Activated naive CD8-positive, alpha-beta T cell treated with anti-CD3 and anti-CD28 coated beads, Interleukin-2, amount 50 U/mL, for 24 hours (primary cell): ENCODE measurements at regions not wholly inside any gene's neighbourhood (a gene's known extent, or its start where the extent isn't known, plus 50 kb on each side); places are given as distances from the start of the nearest gene placed in this dataset.

Source experiments
- ATAC-seq: fragments of 150-1000 bp; cut with Tn5 transposase; one replicate; pipeline ENCODE4 v1.10.0; 2021
- DNase-seq: peaks from one replicate; pipeline ENCODE4 v3.0.0; 2021
- H3K27ac Mint-ChIP-seq: one replicate; pipeline ENCODE4 v1.8.0; 2021; ENCODE audit warnings: mild to moderate bottlenecking, mixed read lengths
- H3K27me3 Mint-ChIP-seq: one replicate; pipeline ENCODE4 v1.8.0; 2021; ENCODE audit warnings: mixed read lengths
- H3K36me3 Mint-ChIP-seq: one replicate; pipeline ENCODE4 v1.8.0; 2021; ENCODE audit warnings: low read depth, mixed read lengths
- H3K4me1 Mint-ChIP-seq: one replicate; pipeline ENCODE4 v1.8.0; 2021; ENCODE audit warnings: mixed read lengths
- H3K4me3 Mint-ChIP-seq: one replicate; pipeline ENCODE4 v1.8.0; 2021; ENCODE audit warnings: mild to moderate bottlenecking, moderate library complexity, mixed read lengths
- H3K9me3 Mint-ChIP-seq: one replicate; pipeline ENCODE4 v1.8.0; 2021; ENCODE audit warnings: mixed read lengths

- H3K9me3 Mint-ChIP-seq, result no peaks in the 10 kb centered on the region
- no peak overlapping the region for H3K4me3 Mint-ChIP-seq
- no peaks in the 10 kb centered on the region for H3K4me1 Mint-ChIP-seq
- DNase-seq, result no peak
- no peaks in the 10 kb centered on the region for H3K27me3 Mint-ChIP-seq
- H3K36me3 Mint-ChIP-seq, result no peaks in the 10 kb centered on the region
- ATAC-seq, result no peak
- H3K27ac Mint-ChIP-seq, result no peak overlapping the region
Observed at GRCh38 chr11:87871056-87871455, 304.2 kb downstream of the RAB38 start.

- ATAC-seq (no peak), DNase-seq (no peak)
- no peaks in the 10 kb centered on the region for H3K4me1 Mint-ChIP-seq
- no peak overlapping the region for H3K27ac Mint-ChIP-seq
- H3K4me3 Mint-ChIP-seq, result no peak overlapping the region
- H3K9me3 Mint-ChIP-seq, result no peaks in the 10 kb centered on the region
- no peaks in the 10 kb centered on the region for H3K36me3 Mint-ChIP-seq
- H3K27me3 Mint-ChIP-seq, result no peaks in the 10 kb centered on the region
Observed at GRCh38 chr11:87870086-87870485, 305.2 kb downstream of the RAB38 start.

GRCh38 chr11:87866951-87867350 is 308.3 kb downstream of the RAB38 start:
- Mint-ChIP-seq H3K9me3 (no peaks in the 10 kb centered on the region), H3K4me3 (no peak overlapping the region), H3K4me1 (no peaks in the 10 kb centered on the region), H3K27me3 (no peaks in the 10 kb centered on the region), H3K27ac (no peak overlapping the region), H3K36me3 (no peaks in the 10 kb centered on the region)
- ATAC-seq (no peak), DNase-seq (no peak)

- Mint-ChIP-seq H3K36me3 (no peaks in the 10 kb centered on the region), H3K9me3 (no peaks in the 10 kb centered on the region), H3K27me3 (no peaks in the 10 kb centered on the region), H3K4me3 (no peak overlapping the region), H3K27ac (no peak overlapping the region), H3K4me1 (no peaks in the 10 kb centered on the region)
- ATAC-seq (no peak), DNase-seq (no peak)
Observed at GRCh38 chr11:87861030-87861429, 314.2 kb downstream of the RAB38 start.

- no peaks in the 10 kb centered on the region for H3K36me3 Mint-ChIP-seq
- no peaks in the 10 kb centered on the region for H3K27me3 Mint-ChIP-seq
- no peak for ATAC-seq
- DNase-seq, result no peak
- no peaks in the 10 kb centered on the region for H3K9me3 Mint-ChIP-seq
- no peak overlapping the region for H3K27ac Mint-ChIP-seq
- H3K4me3 Mint-ChIP-seq, result no peak overlapping the region
- H3K4me1 Mint-ChIP-seq, result no peaks in the 10 kb centered on the region
Observed at GRCh38 chr11:87859636-87860035, 315.6 kb downstream of the RAB38 start.

GRCh38 chr11:87851827-87852226 is 323.4 kb downstream of the RAB38 start:
- Mint-ChIP-seq H3K27me3 (no peaks in the 10 kb centered on the region), H3K4me3 (no peak overlapping the region), H3K9me3 (no peaks in the 10 kb centered on the region), H3K36me3 (no peaks in the 10 kb centered on the region), H3K27ac (no peak overlapping the region), H3K4me1 (no peaks in the 10 kb centered on the region)
- ATAC-seq (no peak), DNase-seq (no peak)

GRCh38 chr11:87851234-87851633 is 324.0 kb downstream of the RAB38 start:
- Mint-ChIP-seq H3K4me1 (no peaks in the 10 kb centered on the region), H3K4me3 (no peak overlapping the region), H3K9me3 (no peaks in the 10 kb centered on the region), H3K36me3 (no peaks in the 10 kb centered on the region), H3K27me3 (no peaks in the 10 kb centered on the region), H3K27ac (no peak overlapping the region)
- no peak for ATAC-seq
- no peak for DNase-seq

- no peaks in the 10 kb centered on the region for H3K27me3 Mint-ChIP-seq
- DNase-seq, result no peak
- no peaks in the 10 kb centered on the region for H3K4me1 Mint-ChIP-seq
- no peaks in the 10 kb centered on the region for H3K36me3 Mint-ChIP-seq
- no peak overlapping the region for H3K4me3 Mint-ChIP-seq
- no peak for ATAC-seq
- H3K9me3 Mint-ChIP-seq, result no peaks in the 10 kb centered on the region
- H3K27ac Mint-ChIP-seq, result no peak overlapping the region
Observed at GRCh38 chr11:87849216-87849615, 326.0 kb downstream of the RAB38 start.

- Mint-ChIP-seq H3K4me3 (no peak overlapping the region), H3K9me3 (peaks cover 3% of the 10 kb centered on the region), H3K4me1 (no peaks in the 10 kb centered on the region), H3K36me3 (no peaks in the 10 kb centered on the region), H3K27me3 (no peaks in the 10 kb centered on the region), H3K27ac (no peak overlapping the region)
- DNase-seq, result no peak
- ATAC-seq, result no peak
Observed at GRCh38 chr11:87840786-87841185, 334.5 kb downstream of the RAB38 start.

GRCh38 chr11:87832211-87832610 is 343.0 kb downstream of the RAB38 start:
- Mint-ChIP-seq H3K36me3 (no peaks in the 10 kb centered on the region), H3K27ac (no peak overlapping the region), H3K4me1 (no peaks in the 10 kb centered on the region), H3K4me3 (no peak overlapping the region), H3K27me3 (no peaks in the 10 kb centered on the region), H3K9me3 (no peaks in the 10 kb centered on the region)
- no peak for ATAC-seq
- DNase-seq, result no peak

GRCh38 chr11:87820011-87820410 is 355.2 kb downstream of the RAB38 start:
- H3K4me3 Mint-ChIP-seq, result no peak overlapping the region
- peaks cover 2% of the 10 kb centered on the region for H3K9me3 Mint-ChIP-seq
- H3K4me1 Mint-ChIP-seq, result no peaks in the 10 kb centered on the region
- no peaks in the 10 kb centered on the region for H3K27me3 Mint-ChIP-seq
- DNase-seq (no peak), ATAC-seq (no peak)
- no peaks in the 10 kb centered on the region for H3K36me3 Mint-ChIP-seq
- no peak overlapping the region for H3K27ac Mint-ChIP-seq

GRCh38 chr11:87819151-87819550 is 356.1 kb downstream of the RAB38 start:
- DNase-seq (no peak), ATAC-seq (no peak)
- H3K27me3 Mint-ChIP-seq, result no peaks in the 10 kb centered on the region
- H3K4me1 Mint-ChIP-seq, result no peaks in the 10 kb centered on the region
- H3K27ac Mint-ChIP-seq, result no peak overlapping the region
- no peaks in the 10 kb centered on the region for H3K36me3 Mint-ChIP-seq
- peaks cover 4% of the 10 kb centered on the region for H3K9me3 Mint-ChIP-seq
- no peak overlapping the region for H3K4me3 Mint-ChIP-seq

- H3K4me1 Mint-ChIP-seq, result no peaks in the 10 kb centered on the region
- H3K36me3 Mint-ChIP-seq, result no peaks in the 10 kb centered on the region
- H3K27me3 Mint-ChIP-seq, result no peaks in the 10 kb centered on the region
- ATAC-seq (no peak), DNase-seq (no peak)
- no peak overlapping the region for H3K4me3 Mint-ChIP-seq
- peaks cover 4% of the 10 kb centered on the region for H3K9me3 Mint-ChIP-seq
- H3K27ac Mint-ChIP-seq, result no peak overlapping the region
Observed at GRCh38 chr11:87812571-87813365, 362.5 kb downstream of the RAB38 start.

GRCh38 chr11:87810486-87810885 is 364.8 kb downstream of the RAB38 start:
- peaks cover 4% of the 10 kb centered on the region for H3K9me3 Mint-ChIP-seq
- ATAC-seq (no peak), DNase-seq (no peak)
- no peak overlapping the region for H3K27ac Mint-ChIP-seq
- H3K4me3 Mint-ChIP-seq, result no peak overlapping the region
- no peaks in the 10 kb centered on the region for H3K4me1 Mint-ChIP-seq
- H3K36me3 Mint-ChIP-seq, result no peaks in the 10 kb centered on the region
- H3K27me3 Mint-ChIP-seq, result no peaks in the 10 kb centered on the region

- Mint-ChIP-seq H3K9me3 (no peaks in the 10 kb centered on the region), H3K27ac (no peak overlapping the region), H3K36me3 (no peaks in the 10 kb centered on the region), H3K27me3 (no peaks in the 10 kb centered on the region), H3K4me1 (no peaks in the 10 kb centered on the region), H3K4me3 (no peak overlapping the region)
- DNase-seq (no peak), ATAC-seq (no peak)
Observed at GRCh38 chr11:87809256-87809655, 366.0 kb downstream of the RAB38 start.

GRCh38 chr11:87804176-87804575 is 371.1 kb downstream of the RAB38 start:
- Mint-ChIP-seq H3K36me3 (no peaks in the 10 kb centered on the region), H3K4me1 (no peaks in the 10 kb centered on the region), H3K27me3 (no peaks in the 10 kb centered on the region), H3K27ac (no peak overlapping the region), H3K9me3 (peaks cover 4% of the 10 kb centered on the region), H3K4me3 (no peak overlapping the region)
- ATAC-seq (no peak), DNase-seq (no peak)
